GM23248 (cell line): ENCODE measurements at regions not wholly inside any gene's neighbourhood (a gene's known extent, or its start where the extent isn't known, plus 50 kb on each side); places are given as distances from the start of the nearest gene placed in this dataset.

ENCODE experiments used
- DNase-seq: peaks from one replicate; pipeline ENCODE4 v3.0.0-alpha.2; 2015
- H2AFZ ChIP-seq: fragments of 200-600 bp; sonication (generic); 2 replicates; pipeline ENCODE4 v1.6.1; 2016; ENCODE audit warnings: antibody characterized with exemption
- H3F3A ChIP-seq: fragments of 200-600 bp; sonication (generic); 2 replicates; pipeline ENCODE4 v1.6.1; 2016; ENCODE audit warnings: mild to moderate bottlenecking, antibody characterized with exemption, mixed run types; ENCODE audit not compliant: insufficient read depth
- H3K27ac ChIP-seq: fragments of 200-600 bp; sonication (generic); 2 replicates; pipeline ENCODE4 v1.5.1; 2016; ENCODE audit warnings: mild to moderate bottlenecking
- H3K27me3 ChIP-seq: fragments of 200-600 bp; sonication (generic); replicated peaks from 2 replicates; pipeline ENCODE4 v1.6.1; 2016; ENCODE audit warnings: mild to moderate bottlenecking; ENCODE audit not compliant: insufficient read depth
- H3K36me3 ChIP-seq: fragments of 200-600 bp; sonication (generic); 2 replicates; pipeline ENCODE4 v1.6.1; 2016; ENCODE audit warnings: low read depth, mild to moderate bottlenecking
- H3K4me1 ChIP-seq: fragments of 200-600 bp; sonication (generic); 2 replicates; pipeline ENCODE4 v1.6.1; 2016; ENCODE audit warnings: mild to moderate bottlenecking; ENCODE audit not compliant: insufficient read depth
- H3K4me2 ChIP-seq: fragments of 200-600 bp; sonication (generic); one replicate; pipeline ENCODE4 v1.6.1; 2016; ENCODE audit warnings: mild to moderate bottlenecking; ENCODE audit not compliant: unreplicated experiment
- H3K4me3 ChIP-seq: fragments of 200-600 bp; sonication (generic); 2 replicates; pipeline ENCODE4 v1.5.1; 2016; ENCODE audit warnings: mild to moderate bottlenecking
- H3K79me2 ChIP-seq: fragments of 200-600 bp; sonication (generic); 2 replicates; pipeline ENCODE4 v1.6.1; 2016; ENCODE audit warnings: mild to moderate bottlenecking; ENCODE audit not compliant: insufficient read depth
- H3K9ac ChIP-seq: fragments of 200-600 bp; sonication (generic); 2 replicates; pipeline ENCODE4 v1.6.1; 2016; ENCODE audit warnings: mild to moderate bottlenecking
- H3K9me2 ChIP-seq: fragments of 200-600 bp; sonication (generic); 2 replicates; pipeline ENCODE4 v1.6.1; 2016; ENCODE audit warnings: mixed run types, mild to moderate bottlenecking, moderate library complexity; ENCODE audit not compliant: insufficient read depth
- H3K9me3 ChIP-seq: fragments of 200-600 bp; sonication (generic); one replicate; pipeline ENCODE4 v1.6.1; 2017; ENCODE audit warnings: low read depth
- H4K20me1 ChIP-seq: fragments of 200-600 bp; sonication (generic); 2 replicates; pipeline ENCODE4 v1.6.0; 2016; ENCODE audit not compliant: insufficient read depth
- EZH2 ChIP-seq: fragments of 200-600 bp; sonication (generic); IDR thresholded peaks from 2 replicates; pipeline ENCODE4 v1.6.1; 2018; ENCODE audit warnings: antibody characterized with exemption, mild to moderate bottlenecking; ENCODE audit not compliant: insufficient read depth, poor library complexity, severe bottlenecking
- EZH2phosphoT487 ChIP-seq: fragments of 200-600 bp; sonication (generic); IDR thresholded peaks from 2 replicates; pipeline ENCODE4 v1.6.1; 2018; ENCODE audit warnings: antibody characterized with exemption, moderate library complexity, mild to moderate bottlenecking, low read depth; ENCODE audit not compliant: insufficient read depth
- WGBS, 2 experiments: methylation state at CpG; one replicate each; pipeline ENCODE4 v1.1.6; 2015 to 2017; ENCODE audit warnings: low lambda C conversion rate in 2 of 2, low coverage in 1 of 2; ENCODE audit errors: missing lambda C conversion rate in 2 of 2; 5-methylcytosine and 5-hydroxymethylcytosine counted together
- in situ Hi-C: fragments of 300-500 bp; cut with MboI; formaldehyde crosslinking; loops from 2 replicates; pipeline ENCODE4 v1.15.0; 2020

- in situ Hi-C loops = no loop called here
- TF ChIP-seq EZH2 (no peak), EZH2phosphoT487 (no peak)
- Histone ChIP-seq H3K9me3 (no peaks in the 10 kb centered on the region), H3K36me3 (no peaks in the 10 kb centered on the region), H2AFZ (no peak overlapping the region), H3K27me3 (no peaks in the 10 kb centered on the region), H3K4me2 (no peak overlapping the region), H3K9me2 (no peaks in the 10 kb centered on the region), H4K20me1 (no peaks in the 10 kb centered on the region), H3K9ac (no peak overlapping the region), H3F3A (no peaks in the 10 kb centered on the region; the same call in 1 of the 2 replicates), H3K27ac (no peak overlapping the region), H3K4me1 (peaks cover 21% of the 10 kb centered on the region), H3K4me3 (no peak overlapping the region), H3K79me2 (no peaks in the 10 kb centered on the region)
- 100% methylated on average over 3 of the region's 3 CpGs for WGBS, 2 experiments
- DNase-seq = no peak
These were observed 250.5 kb upstream of the LRTM1 start for GRCh38 chr3:55178336-55178735.

GRCh38 chr3:55177749-55178148 is 249.9 kb upstream of the LRTM1 start:
- Histone ChIP-seq H4K20me1 (no peaks in the 10 kb centered on the region), H3K4me3 (no peak overlapping the region), H3K9me2 (no peaks in the 10 kb centered on the region), H3K4me1 (peaks cover 21% of the 10 kb centered on the region), H3K27me3 (no peaks in the 10 kb centered on the region), H3K4me2 (no peak overlapping the region), H3K27ac (no peak overlapping the region), H3K79me2 (no peaks in the 10 kb centered on the region), H2AFZ (no peak overlapping the region), H3K9me3 (no peaks in the 10 kb centered on the region), H3K36me3 (0 out of 2 replicates have a peak, but pooled peaks cover under 1% of the 10 kb centered on the region), H3F3A (no peaks in the 10 kb centered on the region; the same call in 1 of the 2 replicates), H3K9ac (no peak overlapping the region)
- in situ Hi-C loops = no loop called here
- TF ChIP-seq EZH2 = no peak
- no peak for TF ChIP-seq EZH2phosphoT487
- no peak for DNase-seq
- 87 to 92% methylated on average over 6 of the region's 6 CpGs for WGBS, 2 experiments

- H3K4me3 ChIP-seq = no peak overlapping the region
- WGBS, 2 experiments = 86 to 87% methylated on average over 2 of the region's 2 CpGs
- no peak overlapping the region for H2AFZ ChIP-seq
- TF ChIP-seq EZH2 (no peak), EZH2phosphoT487 (no peak)
- 0 out of 2 replicates have a peak, but pooled peaks cover 3% of the 10 kb centered on the region for H3K36me3 ChIP-seq
- H3K27ac ChIP-seq = no peak overlapping the region
- peaks cover 7% of the 10 kb centered on the region for H3F3A ChIP-seq
- H3K27me3 ChIP-seq = no peaks in the 10 kb centered on the region
- H4K20me1 ChIP-seq = no peaks in the 10 kb centered on the region
- no peaks in the 10 kb centered on the region for H3K9me2 ChIP-seq
- H3K9me3 ChIP-seq = no peaks in the 10 kb centered on the region
- in situ Hi-C loops = no loop called here
- peaks cover 21% of the 10 kb centered on the region for H3K4me1 ChIP-seq
- H3K79me2 ChIP-seq = no peaks in the 10 kb centered on the region
- H3K9ac ChIP-seq = no peak overlapping the region
- DNase-seq = no peak
- no peak overlapping the region for H3K4me2 ChIP-seq
These were observed 247.6 kb upstream of the LRTM1 start for GRCh38 chr3:55175423-55175822.

GRCh38 chr3:55174747-55175146 is 246.9 kb upstream of the LRTM1 start:
- Histone ChIP-seq H3K27me3 (no peaks in the 10 kb centered on the region), H3K4me3 (no peak overlapping the region), H3K27ac (no peak overlapping the region), H3K9me3 (no peaks in the 10 kb centered on the region), H3K9ac (no peak overlapping the region), H3K4me2 (no peak overlapping the region), H2AFZ (no peak overlapping the region), H4K20me1 (no peaks in the 10 kb centered on the region), H3F3A (peaks cover 13% of the 10 kb centered on the region), H3K79me2 (no peaks in the 10 kb centered on the region), H3K4me1 (peaks cover 20% of the 10 kb centered on the region), H3K9me2 (no peaks in the 10 kb centered on the region), H3K36me3 (0 out of 2 replicates have a peak, but pooled peaks cover 3% of the 10 kb centered on the region)
- TF ChIP-seq EZH2 (no peak), EZH2phosphoT487 (no peak)
- in situ Hi-C loops = no loop called here
- DNase-seq = no peak
- WGBS, 2 experiments = 92 to 96% methylated on average over 4 of the region's 4 CpGs

- TF ChIP-seq EZH2 = no peak
- no peak for TF ChIP-seq EZH2phosphoT487
- Histone ChIP-seq H3K4me3 (no peak overlapping the region), H3K4me2 (no peak overlapping the region), H4K20me1 (no peaks in the 10 kb centered on the region), H3K79me2 (no peaks in the 10 kb centered on the region), H3F3A (peaks cover 23% of the 10 kb centered on the region), H3K36me3 (0 out of 2 replicates have a peak, but pooled peaks cover 3% of the 10 kb centered on the region), H3K27ac (no peak overlapping the region), H3K9me2 (no peaks in the 10 kb centered on the region), H3K9ac (no peak overlapping the region), H3K9me3 (no peaks in the 10 kb centered on the region), H3K4me1 (peaks cover 24% of the 10 kb centered on the region), H3K27me3 (no peaks in the 10 kb centered on the region), H2AFZ (0 out of 2 replicates have a peak overlapping the region, but pooled peaks have one; percentile 5)
- 46 to 58% methylated on average over 1 of the region's 1 CpG for WGBS, 2 experiments
- in situ Hi-C loops = no loop called here
- DNase-seq = no peak
These were observed 245.6 kb upstream of the LRTM1 start for GRCh38 chr3:55173504-55173903.
